Psoas muscle (tissue), 7 donors: ENCODE measurements at regions not wholly inside any gene's neighbourhood (a gene's known extent, or its start where the extent isn't known, plus 50 kb on each side); places are given as distances from the start of the nearest gene placed in this dataset.

Experiments used
- ATAC-seq, 4 donors: fragments of 200-7000 bp; cut with Tn5 transposase; one replicate each; pipeline ENCODE4 v1.9.1; 2020; ENCODE audit warnings: moderate library complexity in 3 of 4, mild to moderate bottlenecking in 2 of 4
- DNase-seq, 2 donors: peaks; one replicate each; pipeline ENCODE4 v3.0.0-alpha.2; 2020
- H3K27ac ChIP-seq: fragments of 200-600 bp; one replicate; pipeline ENCODE4 v1.8.0; 2022
- H3K27me3 ChIP-seq, 3 donors: fragments of 200-600 bp in 1 of 3; one replicate each; pipeline versions ENCODE4 v1.6.1 to v1.8.0; 2013 to 2022; ENCODE audit warnings: low read length in 2 of 3, mild to moderate bottlenecking in 2 of 3, moderate library complexity in 1 of 3; ENCODE audit not compliant: insufficient read depth in 3 of 3
- H3K36me3 ChIP-seq, 2 donors: fragments of 200-600 bp in 1 of 2; one replicate each; pipeline versions ENCODE4 v1.6.1 to v1.8.0; 2013 to 2022; ENCODE audit warnings: low read depth in 1 of 2, mild to moderate bottlenecking in 1 of 2, moderate library complexity in 1 of 2; ENCODE audit not compliant: insufficient read depth in 1 of 2
- H3K4me1 ChIP-seq: fragments of 200-600 bp; one replicate; pipeline ENCODE4 v1.8.0; 2022
- H3K4me3 ChIP-seq: fragments of 200-600 bp; one replicate; pipeline ENCODE4 v1.8.0; 2022; ENCODE audit warnings: mild to moderate bottlenecking
- H3K9me3 ChIP-seq: fragments of 200-600 bp; one replicate; pipeline ENCODE4 v1.8.0; 2022
- CTCF ChIP-seq: fragments of 200-600 bp; IDR thresholded peaks from one replicate; pipeline ENCODE4 v1.8.0; 2022; ENCODE audit warnings: antibody characterized with exemption
- WGBS, 3 donors: extraction: QIAGEN DNeasy Blood & Tissue Kit; methylation state at CpG; one replicate each; pipeline versions ENCODE4 v1.1.6 to v1.1.7; 2013; 5-methylcytosine and 5-hydroxymethylcytosine counted together
- intact Hi-C, 2 donors: fragments of 100-400 bp; cut with DNase I; formaldehyde crosslinking; loops; one replicate each; pipeline versions ENCODE4 v1.11.0 to v1.14.2; 2022
- donor health status: healthy with polysubstance abuse.
- donor health status: DM: no; HTN: no; CAD: no; lungs with moderate emphysema.
- donor health status: Bipolar disorder and iron deficiency.
- donor health status: healthy.
- donor health status: DM: yes; HTN: yes; CAD: no.
- donor health status: DM: no; HTN: no; CAD: no.
- donor health status: DM: yes; HTN: yes; CAD: no.

DNA sequence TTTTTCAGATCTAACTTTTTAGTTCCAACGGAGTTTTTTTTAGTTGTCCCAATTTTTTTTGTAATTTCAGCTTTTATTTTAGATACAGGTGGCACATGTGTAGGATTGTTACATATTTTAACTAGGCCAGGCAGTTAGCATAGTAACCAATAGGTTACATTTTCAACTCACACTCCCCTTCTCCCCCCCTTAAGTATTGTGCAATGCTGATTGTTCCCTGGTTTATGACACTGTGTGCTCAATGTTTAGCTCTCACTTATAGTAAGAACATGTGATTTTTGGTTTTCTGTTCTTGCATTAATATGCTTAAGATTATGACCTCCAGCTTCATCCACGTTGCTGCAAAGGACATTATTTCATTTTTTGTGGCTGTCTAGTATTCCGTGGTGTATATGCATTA lies 503.2 kb downstream of the CDH9 start:
- Histone ChIP-seq H3K4me1 (no peaks in the 10 kb centered on the region), H3K27me3 (no peaks in the 10 kb centered on the region), H3K27ac (no peak overlapping the region), H3K9me3 (peaks cover 3% of the 10 kb centered on the region), H3K4me3 (no peak overlapping the region), H3K36me3 (no peaks in the 10 kb centered on the region)
- no peak for DNase-seq
- TF ChIP-seq CTCF = no peak
- 37 to 53% (median 43%) methylated on average over 3 of the region's 3 CpGs for WGBS, 3 donors
- intact Hi-C loops = no loop called here
- ATAC-seq = no peak

DNA sequence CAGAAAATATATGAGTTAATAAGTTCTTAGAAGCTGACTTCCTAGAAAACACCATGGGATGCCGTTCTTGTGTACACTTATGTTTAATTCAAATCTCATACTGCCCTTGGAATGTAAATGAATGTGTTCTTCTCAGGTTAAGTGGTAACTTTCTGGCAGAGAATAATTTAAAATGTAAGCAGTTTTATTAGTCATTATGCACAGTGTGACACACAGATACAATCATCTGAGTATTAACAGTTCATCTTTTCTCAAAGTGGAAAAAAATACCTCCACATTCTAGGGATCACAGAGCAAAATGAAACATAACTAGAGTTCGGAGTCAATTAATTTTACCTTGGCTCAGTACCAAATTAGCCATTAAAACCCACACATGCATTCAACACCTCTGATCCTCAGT lies 508.1 kb downstream of the CDH9 start:
- intact Hi-C loops = no loop called here
- Histone ChIP-seq H3K4me1 (no peaks in the 10 kb centered on the region), H3K27me3 (no peaks in the 10 kb centered on the region), H3K4me3 (no peak overlapping the region), H3K27ac (no peak overlapping the region), H3K36me3 (no peaks in the 10 kb centered on the region), H3K9me3 (peaks cover 2% of the 10 kb centered on the region)
- DNase-seq (no peak), ATAC-seq (no peak)
- WGBS, 3 donors = 72 to 81% (median 74%) methylated on average over 2 of the region's 2 CpGs
- no peak for TF ChIP-seq CTCF

- WGBS, 3 donors = 45 to 66% (median 64%) methylated on average over 3 of the region's 3 CpGs
- no peaks in the 10 kb centered on the region for H3K9me3 ChIP-seq
- no peaks in the 10 kb centered on the region for H3K4me1 ChIP-seq
- ATAC-seq = no peak
- no peaks in the 10 kb centered on the region for H3K36me3 ChIP-seq
- no peak overlapping the region for H3K27ac ChIP-seq
- intact Hi-C loops = no loop called here
- TF ChIP-seq CTCF = no peak
- no peak overlapping the region for H3K4me3 ChIP-seq
- no peaks in the 10 kb centered on the region for H3K27me3 ChIP-seq
- DNase-seq = no peak
Measured at GRCh38 chr5:26519245-26519644, 519.1 kb downstream of the CDH9 start.

DNA sequence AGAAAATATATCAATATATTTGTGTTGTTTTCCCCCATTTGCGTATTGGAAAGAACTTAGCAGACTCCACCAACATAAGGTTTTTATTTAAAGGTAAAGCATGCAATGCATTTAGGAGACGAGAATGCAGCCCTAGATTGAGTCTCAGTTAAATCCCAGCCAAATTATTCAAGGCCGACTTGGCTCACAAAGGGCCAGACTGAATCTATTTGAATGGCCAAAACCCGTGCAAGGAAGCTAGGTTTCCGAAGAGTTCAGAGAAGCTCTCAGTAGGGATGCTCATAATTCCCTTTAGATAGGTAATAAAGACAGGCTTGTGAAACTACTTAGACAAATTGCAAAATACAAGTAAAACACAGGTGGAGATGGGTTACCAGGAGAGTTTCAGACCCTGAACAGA lies 520.3 kb downstream of the CDH9 start:
- no peak for TF ChIP-seq CTCF
- H3K36me3 ChIP-seq = no peaks in the 10 kb centered on the region
- WGBS, 3 donors = 59 to 67% (median 66%) methylated on average over 5 of the region's 5 CpGs
- ATAC-seq (no peak), DNase-seq (no peak)
- H3K9me3 ChIP-seq = no peaks in the 10 kb centered on the region
- no peaks in the 10 kb centered on the region for H3K4me1 ChIP-seq
- H3K4me3 ChIP-seq = no peak overlapping the region
- intact Hi-C loops = no loop called here
- H3K27me3 ChIP-seq = no peaks in the 10 kb centered on the region
- H3K27ac ChIP-seq = no peak overlapping the region

- no peak for TF ChIP-seq CTCF
- no peak for DNase-seq
- intact Hi-C loops = no loop called here
- ATAC-seq = no peak
- H3K27ac ChIP-seq = no peak overlapping the region
- no peak overlapping the region for H3K4me3 ChIP-seq
- no peaks in the 10 kb centered on the region for H3K9me3 ChIP-seq
- no peaks in the 10 kb centered on the region for H3K4me1 ChIP-seq
- H3K27me3 ChIP-seq = no peaks in the 10 kb centered on the region
- 60 to 71% (median 70%) methylated on average over 5 of the region's 5 CpGs for WGBS, 3 donors
- H3K36me3 ChIP-seq = no peaks in the 10 kb centered on the region
Measured at GRCh38 chr5:26498972-26499371, 539.4 kb downstream of the CDH9 start.
